ENCODE measurements at regions not wholly inside any gene's neighbourhood (a gene's known extent, or its start where the extent isn't known, plus 50 kb on each side); places are given as distances from the start of the nearest gene placed in this dataset.

DNA sequence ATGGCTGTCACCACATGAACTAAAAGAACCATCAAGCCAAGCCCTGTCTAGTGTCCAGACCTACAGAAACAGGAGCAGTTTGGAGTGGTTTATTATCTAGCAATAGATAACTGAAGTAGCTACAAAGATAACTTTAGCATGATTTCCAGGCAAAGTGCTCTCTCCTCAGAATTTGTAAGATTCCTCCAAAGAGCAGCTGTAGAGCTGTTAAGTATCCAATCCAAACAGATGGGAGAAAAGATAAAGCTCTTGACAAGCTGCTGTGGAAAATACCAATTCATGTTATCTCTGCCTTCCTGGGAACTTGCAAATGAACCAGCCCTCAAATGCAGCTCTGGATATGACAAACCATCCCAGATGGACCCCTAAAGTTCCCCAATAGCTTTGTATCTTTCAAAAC lies 78.9 kb upstream of the RESF1 start:
- DNase-seq = no peak
- Histone ChIP-seq H3K36me3 (no peaks in the 10 kb centered on the region), H3K27ac (no peak overlapping the region), H3K9me3 (no peaks in the 10 kb centered on the region), H3K4me1 (peaks cover 0 to 2% (median 0%) of the 10 kb centered on the region in 4 donors), H3K27me3 (no peaks in the 10 kb centered on the region), H3K4me3 (no peak overlapping the region)
- no peak for TF ChIP-seq POLR2AphosphoS5 (IDR thresholded peaks at IDR 0.05)
- no peak for ATAC-seq (ENCODE audit: low FRiP score in 2 of 2)

DNA sequence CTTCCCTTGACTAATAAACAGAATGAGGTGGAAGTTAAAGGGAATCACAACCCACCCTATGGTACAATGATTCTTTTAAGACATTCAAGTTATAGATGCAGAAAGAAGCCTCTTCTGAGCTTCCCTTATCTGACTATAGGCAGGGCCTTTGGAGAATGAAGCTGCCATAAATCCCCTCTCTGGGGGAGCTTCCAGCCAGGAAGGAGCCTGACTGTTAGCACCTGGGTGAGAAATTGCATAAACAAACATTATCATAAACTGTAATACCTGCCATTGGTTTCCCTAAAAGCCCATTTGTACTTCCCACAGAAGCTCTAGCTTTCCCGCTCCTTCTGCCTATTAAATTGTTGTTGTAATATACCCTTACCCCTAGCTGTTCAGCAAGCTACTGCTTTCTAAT lies 81.3 kb upstream of the RESF1 start:
- ATAC-seq (ENCODE audit: low FRiP score in 2 of 2) = no peak
- no peaks in the 10 kb centered on the region for H3K9me3 ChIP-seq
- 91 to 100% methylated on average over 1 of the region's 1 CpG for WGBS, 2 donors

DNA sequence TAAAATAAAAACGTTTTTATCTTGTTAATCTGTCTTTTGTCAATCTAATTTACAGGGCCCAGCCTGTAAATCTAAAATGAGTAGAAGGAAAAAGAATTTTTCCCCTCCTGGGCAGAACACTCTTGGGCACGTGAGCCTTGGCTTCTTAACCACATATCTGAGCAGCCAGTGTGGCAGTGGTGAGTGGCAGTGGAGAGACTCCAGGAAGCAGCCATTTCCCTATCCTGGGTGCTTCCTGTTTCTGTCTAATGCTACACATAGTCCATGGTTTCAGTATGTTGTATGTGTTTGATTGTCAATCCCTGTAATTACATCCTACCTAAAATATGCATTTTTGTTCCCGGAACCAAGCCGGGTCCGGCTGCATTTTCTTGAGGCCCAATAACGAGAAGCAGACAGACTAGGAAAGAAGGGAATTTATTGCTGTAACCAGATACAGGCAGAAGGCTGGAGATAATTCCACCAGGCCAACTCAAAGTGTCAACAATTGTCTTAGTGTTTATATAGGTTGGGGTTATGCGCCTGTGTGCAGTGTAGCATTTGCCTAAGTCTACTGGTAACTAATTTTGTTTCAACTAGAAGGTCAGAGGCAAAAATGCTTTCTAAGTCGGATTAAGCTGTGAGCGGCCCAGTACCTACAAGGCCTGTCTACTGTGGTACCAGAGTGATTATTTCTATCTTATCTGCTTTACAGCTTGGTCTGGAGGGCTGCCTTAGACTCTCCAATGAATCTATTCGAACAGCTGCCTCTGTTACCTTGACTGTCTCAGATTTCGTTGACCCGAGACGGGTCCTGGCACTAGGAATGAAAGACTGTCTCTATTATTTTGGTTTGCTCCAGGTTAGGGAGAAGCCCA lies 82.4 kb upstream of the RESF1 start:
- Histone ChIP-seq H3K9me3 (no peaks in the 10 kb centered on the region), H3K27ac (peak overlapping the region in 2 of 4 donors; percentile 21 to 49), H3K4me3 (no peak overlapping the region), H3K36me3 (no peaks in the 10 kb centered on the region), H3K4me1 (peaks cover 5 to 10% (median 7%) of the 10 kb centered on the region in 4 donors), H3K27me3 (no peaks in the 10 kb centered on the region)
- ATAC-seq (ENCODE audit: low FRiP score in 2 of 2) = peak in 1 of 2 donors; percentile 63
- peak in 1 of 2 donors; percentile 68 for DNase-seq
- TF ChIP-seq, protein P1, sequence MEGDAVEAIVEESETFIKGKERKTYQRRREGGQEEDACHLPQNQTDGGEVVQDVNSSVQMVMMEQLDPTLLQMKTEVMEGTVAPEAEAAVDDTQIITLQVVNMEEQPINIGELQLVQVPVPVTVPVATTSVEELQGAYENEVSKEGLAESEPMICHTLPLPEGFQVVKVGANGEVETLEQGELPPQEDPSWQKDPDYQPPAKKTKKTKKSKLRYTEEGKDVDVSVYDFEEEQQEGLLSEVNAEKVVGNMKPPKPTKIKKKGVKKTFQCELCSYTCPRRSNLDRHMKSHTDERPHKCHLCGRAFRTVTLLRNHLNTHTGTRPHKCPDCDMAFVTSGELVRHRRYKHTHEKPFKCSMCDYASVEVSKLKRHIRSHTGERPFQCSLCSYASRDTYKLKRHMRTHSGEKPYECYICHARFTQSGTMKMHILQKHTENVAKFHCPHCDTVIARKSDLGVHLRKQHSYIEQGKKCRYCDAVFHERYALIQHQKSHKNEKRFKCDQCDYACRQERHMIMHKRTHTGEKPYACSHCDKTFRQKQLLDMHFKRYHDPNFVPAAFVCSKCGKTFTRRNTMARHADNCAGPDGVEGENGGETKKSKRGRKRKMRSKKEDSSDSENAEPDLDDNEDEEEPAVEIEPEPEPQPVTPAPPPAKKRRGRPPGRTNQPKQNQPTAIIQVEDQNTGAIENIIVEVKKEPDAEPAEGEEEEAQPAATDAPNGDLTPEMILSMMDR (IDR thresholded peaks at IDR 0.05) = no peak
- peak in 1 of 2 donors; percentile 24 for TF ChIP-seq POLR2AphosphoS5 (IDR thresholded peaks at IDR 0.05)
- WGBS, 2 donors = 76 to 81% methylated on average over 13 of the region's 13 CpGs

More for the DNA sequence above, 81.3 kb upstream of the RESF1 start:
- Histone ChIP-seq H3K27me3 (no peaks in the 10 kb centered on the region), H3K4me3 (no peak overlapping the region), H3K4me1 (peaks cover 5 to 10% (median 7%) of the 10 kb centered on the region in 4 donors), H3K36me3 (no peaks in the 10 kb centered on the region), H3K27ac (no peak overlapping the region)
- no peak for DNase-seq
- TF ChIP-seq POLR2AphosphoS5 (IDR thresholded peaks at IDR 0.05) (no peak), EP300 (IDR thresholded peaks at IDR 0.05) (no peak), POLR2A (IDR thresholded peaks at IDR 0.05) (no peak)
- TF ChIP-seq, protein P1 (IDR thresholded peaks at IDR 0.05) = no peak

DNA sequence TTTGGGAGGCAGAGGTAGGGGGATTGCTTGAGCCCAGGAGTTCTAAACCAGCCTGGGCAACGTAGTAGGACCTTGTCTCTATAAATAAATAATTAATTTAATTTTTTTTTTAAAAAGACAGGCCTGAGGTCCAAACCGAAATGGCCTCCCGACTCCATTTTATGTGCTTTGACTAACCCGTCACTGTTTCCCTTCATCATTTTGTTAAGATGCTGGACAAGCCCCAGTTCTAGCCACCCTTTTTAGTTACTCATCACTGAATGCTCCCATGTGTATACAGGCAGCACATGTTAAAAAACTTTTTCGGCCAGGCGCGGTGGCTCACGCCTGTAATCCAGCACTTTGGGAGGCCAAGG lies 83.6 kb upstream of the RESF1 start:
- TF ChIP-seq EP300 (IDR thresholded peaks at IDR 0.05) = no peak
- TF ChIP-seq POLR2AphosphoS5 (IDR thresholded peaks at IDR 0.05) = no peak
- H3K27me3 ChIP-seq = no peaks in the 10 kb centered on the region
- H3K36me3 ChIP-seq = no peaks in the 10 kb centered on the region
- peak overlapping the region; percentile 62 to 82 (median 76) for H3K27ac ChIP-seq
- peaks cover 5 to 10% (median 7%) of the 10 kb centered on the region in 4 donors for H3K4me1 ChIP-seq
- H3K9me3 ChIP-seq = no peaks in the 10 kb centered on the region
- H3K4me3 ChIP-seq = no peak overlapping the region
- DNase-seq (no peak), ATAC-seq (ENCODE audit: low FRiP score in 2 of 2) (no peak)
- 84 to 90% methylated on average over 8 of the region's 8 CpGs for WGBS, 2 donors

DNA sequence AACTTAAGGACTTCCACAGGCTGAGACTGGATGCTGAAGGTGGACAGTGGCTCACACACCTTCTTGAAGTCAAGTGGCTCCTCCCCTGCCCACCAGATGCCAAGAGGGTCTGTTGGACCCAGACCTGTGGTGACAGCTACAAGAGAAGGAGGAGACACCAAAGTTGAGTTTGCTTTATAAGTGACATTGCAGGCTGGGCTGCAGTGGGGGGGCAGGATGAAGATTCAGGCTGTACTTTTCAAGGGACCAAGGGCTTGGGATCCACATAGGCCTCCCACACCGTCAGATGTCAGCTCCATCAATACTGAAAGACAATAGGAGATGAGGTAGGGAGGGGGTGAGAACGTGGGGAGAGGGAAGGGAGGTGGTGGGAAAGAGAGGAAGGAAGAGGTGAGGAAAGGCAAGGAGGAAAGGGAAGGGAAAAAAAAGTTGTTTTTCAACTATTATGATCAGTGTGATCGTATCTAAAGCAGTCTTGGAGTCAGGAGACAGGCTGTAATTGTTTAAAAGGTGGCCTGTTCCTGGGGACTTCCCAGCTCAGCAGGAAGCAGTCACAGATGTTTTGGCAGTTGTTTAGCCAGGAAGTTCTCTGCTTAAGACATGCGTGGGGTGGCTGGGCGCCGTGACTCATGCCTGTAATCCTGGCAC lies 84.1 kb upstream of the RESF1 start:
- H3K4me1 ChIP-seq = peaks cover 5 to 10% (median 7%) of the 10 kb centered on the region in 4 donors
- ATAC-seq (ENCODE audit: low FRiP score in 2 of 2) (peak; percentile 55 to 65), DNase-seq (peak in 1 of 2 donors; percentile 78)
- no peaks in the 10 kb centered on the region for H3K27me3 ChIP-seq
- peak overlapping the region; percentile 62 to 82 (median 76) for H3K27ac ChIP-seq
- H3K4me3 ChIP-seq = no peak overlapping the region
- 26 to 38% methylated on average over 6 of the region's 6 CpGs for WGBS, 2 donors
- no peaks in the 10 kb centered on the region for H3K9me3 ChIP-seq
- H3K36me3 ChIP-seq = no peaks in the 10 kb centered on the region
- TF ChIP-seq EP300 (IDR thresholded peaks at IDR 0.05) (peak in 2 of 4 donors; percentile 62 to 64), POLR2AphosphoS5 (IDR thresholded peaks at IDR 0.05) (peak; percentile 53 to 65), POLR2A (IDR thresholded peaks at IDR 0.05) (no peak)
- TF ChIP-seq, protein P1 (IDR thresholded peaks at IDR 0.05) = no peak

All from upper lobe of left lung (tissue), 6 donors.